Stomach (tissue), 4 donors: ENCODE measurements at regions not wholly inside any gene's neighbourhood (a gene's known extent, or its start where the extent isn't known, plus 50 kb on each side); places are given as distances from the start of the nearest gene placed in this dataset.

ENCODE experiments used
- CTCF ChIP-seq, 7 experiments: fragments of 450-650 bp in 4 of 7; fragments of 200-600 bp in 3 of 7; sonication (generic) in 3 of 7; IDR thresholded peaks; one replicate each; pipeline ENCODE4 v1.5.1; 2016 to 2019; ENCODE audit warnings: antibody characterized with exemption in 7 of 7, control low read depth in 2 of 7, mild to moderate bottlenecking in 1 of 7
- EP300 ChIP-seq: sonication (generic); formaldehyde crosslinking; IDR thresholded peaks from one replicate; pipeline ENCODE4 v1.6.1; 2017; ENCODE audit warnings: antibody characterized with exemption
- POLR2A ChIP-seq, 4 donors: fragments of 450-650 bp; IDR thresholded peaks; one replicate each; pipeline ENCODE4 v1.6.1; 2016; ENCODE audit warnings: antibody characterized with exemption in 4 of 4, control low read depth in 2 of 4, mild to moderate bottlenecking in 1 of 4, moderate library complexity in 1 of 4
- POLR2AphosphoS5 ChIP-seq, 3 donors: sonication (generic); formaldehyde crosslinking; IDR thresholded peaks; one replicate each; pipeline ENCODE4 v1.6.1; 2016; ENCODE audit warnings: antibody characterized with exemption in 3 of 3

GRCh38 chr2:145495590-145495989 lies 975.7 kb upstream of the ZEB2 start:
- TF ChIP-seq CTCF (IDR thresholded peaks at IDR 0.05) (no peak), POLR2A (IDR thresholded peaks at IDR 0.05) (no peak), EP300 (no peak), POLR2AphosphoS5 (IDR thresholded peaks at IDR 0.05) (no peak)
